HEK293 (cell line): ENCODE measurements at regions not wholly inside any gene's neighbourhood (a gene's known extent, or its start where the extent isn't known, plus 50 kb on each side); places are given as distances from the start of the nearest gene placed in this dataset.

ENCODE experiments used
- CTCF ChIA-PET: fragments of 350-600 bp; formaldehyde crosslinking; extraction: SDS; loops from one replicate; lab custom pipeline; 2021; ENCODE audit warnings: antibody characterized with exemption; lab: Yijun Ruan, JAX
- POLR2A ChIA-PET: fragments of 300-600 bp; formaldehyde crosslinking; extraction: SDS; loops from one replicate; lab custom pipeline; 2020; ENCODE audit warnings: antibody characterized with exemption, inconsistent platforms; lab: Yijun Ruan, JAX
- H3K27ac ChIP-seq: fragments of 200-500 bp; sonication (Bioruptor generic); 2 replicates; pipeline ENCODE4 v1.5.1; 2014; ENCODE audit warnings: low read depth, low read length, control low read depth, inconsistent platforms; ENCODE audit errors: extremely low read depth
- H3K36me3 ChIP-seq, 2 experiments: fragments of 200-500 bp in 1 of 2; sonication (Bioruptor generic) in 1 of 2; 1 replicate in 1 of 2; 2 replicates in 1 of 2; pipeline ENCODE4 v1.5.1; 2014 to 2017; ENCODE audit warnings: inconsistent platforms in 2 of 2, low read length in 2 of 2; ENCODE audit not compliant: control insufficient read depth in 2 of 2, insufficient read depth in 1 of 2
- H3K4me1 ChIP-seq: fragments of 200-500 bp; sonication (Bioruptor generic); 2 replicates; pipeline ENCODE4 v1.5.1; 2014; ENCODE audit warnings: mild to moderate bottlenecking, low read length, inconsistent platforms; ENCODE audit not compliant: control insufficient read depth, insufficient read depth
- H3K4me3 ChIP-seq: 2 replicates; pipeline ENCODE4 v1.5.1; 2011; ENCODE audit warnings: low read depth, mild to moderate bottlenecking, control low read depth, low read length, moderate library complexity
- H3K9me3 ChIP-seq: fragments of 200-500 bp; sonication (Bioruptor generic); 2 replicates; pipeline ENCODE4 v1.5.1; 2014; ENCODE audit warnings: low read depth, low read length, inconsistent platforms; ENCODE audit not compliant: control insufficient read depth, insufficient read depth
- IKZF3 ChIP-seq: fragments of 450-650 bp; IDR thresholded peaks from 2 replicates; pipeline ENCODE4 v1.5.0; 2018; ENCODE audit warnings: missing biosample characterization, mild to moderate bottlenecking, missing genetic modification characterization, moderate library complexity
- ZBTB17 ChIP-seq: fragments of 450-650 bp; formaldehyde crosslinking; IDR thresholded peaks from 2 replicates; pipeline ENCODE4 v1.5.1; 2016; ENCODE audit warnings: missing biosample characterization, missing genetic modification characterization
- ZEB2 ChIP-seq: fragments of 450-650 bp; formaldehyde crosslinking; IDR thresholded peaks from 2 replicates; pipeline ENCODE4 v1.5.1; 2016; ENCODE audit warnings: missing biosample characterization, missing genetic modification characterization
- ZNF114 ChIP-seq: fragments of 450-650 bp; formaldehyde crosslinking; IDR thresholded peaks from 2 replicates; pipeline ENCODE4 v1.5.0; 2017; ENCODE audit warnings: missing biosample characterization, missing genetic modification characterization
- ZNF132 ChIP-seq: fragments of 450-650 bp; formaldehyde crosslinking; IDR thresholded peaks from 2 replicates; pipeline ENCODE4 v1.5.1; 2017; ENCODE audit warnings: missing biosample characterization, missing genetic modification characterization, borderline replicate concordance
- ZNF174 ChIP-seq: fragments of 450-650 bp; formaldehyde crosslinking; IDR thresholded peaks from 2 replicates; pipeline ENCODE4 v1.5.0; 2017; ENCODE audit warnings: missing biosample characterization, mild to moderate bottlenecking, missing genetic modification characterization
- ZNF398 ChIP-seq: fragments of 450-650 bp; formaldehyde crosslinking; IDR thresholded peaks from 2 replicates; pipeline ENCODE4 v1.5.1; 2017; ENCODE audit warnings: missing biosample characterization, missing genetic modification characterization
- ZNF416 ChIP-seq: fragments of 450-650 bp; formaldehyde crosslinking; IDR thresholded peaks from 2 replicates; pipeline ENCODE4 v1.5.1; 2016; ENCODE audit warnings: missing biosample characterization, missing genetic modification characterization
- ZNF610 ChIP-seq: fragments of 450-650 bp; formaldehyde crosslinking; IDR thresholded peaks from 2 replicates; pipeline ENCODE4 v1.5.1; 2016; ENCODE audit warnings: missing biosample characterization, missing genetic modification characterization, borderline replicate concordance
- ZNF654 ChIP-seq: fragments of 450-650 bp; formaldehyde crosslinking; IDR thresholded peaks from 2 replicates; pipeline ENCODE4 v1.5.1; 2016; ENCODE audit warnings: low read depth, missing biosample characterization, missing genetic modification characterization
- ZNF692 ChIP-seq: fragments of 450-650 bp; formaldehyde crosslinking; IDR thresholded peaks from 2 replicates; pipeline ENCODE4 v1.5.1; 2016; ENCODE audit warnings: missing biosample characterization, missing genetic modification characterization
- ZNF792 ChIP-seq: fragments of 450-650 bp; formaldehyde crosslinking; IDR thresholded peaks from 2 replicates; pipeline ENCODE4 v1.5.1; 2016; ENCODE audit warnings: missing biosample characterization, missing genetic modification characterization
- ZSCAN4 ChIP-seq: fragments of 450-650 bp; formaldehyde crosslinking; IDR thresholded peaks from 2 replicates; pipeline ENCODE4 v1.5.1; 2017; ENCODE audit warnings: missing biosample characterization, missing genetic modification characterization
- TF ChIP-seq, protein P1 (sequence below): fragments of 450-650 bp; formaldehyde crosslinking; IDR thresholded peaks from 2 replicates; pipeline ENCODE4 v1.5.1; 2016; ENCODE audit warnings: missing biosample characterization, missing genetic modification characterization, low read depth

- Histone ChIP-seq H3K27ac (no peak overlapping the region), H3K9me3 (no peaks in the 10 kb centered on the region), H3K36me3 (no peaks in the 10 kb centered on the region), H3K4me3 (no peak overlapping the region), H3K4me1 (no peaks in the 10 kb centered on the region)
- POLR2A ChIA-PET: no interaction called here
- TF ChIP-seq ZNF654 (tag by site-specific recombination): peak; percentile 35
- no peak for TF ChIP-seq ZNF610
- TF ChIP-seq ZNF114: no peak
- TF ChIP-seq ZSCAN4 (tag by site-specific recombination): no peak
- no peak for TF ChIP-seq IKZF3 (tag by site-specific recombination)
- no peak for TF ChIP-seq ZNF132 (tag by site-specific recombination)
- CTCF ChIA-PET: interaction anchor here (0.6 to 2.5 kb wide), 9 partner anchors 10 to 665 kb away, joined by 3 to 20 read pairs (median 3); no protein-coding TSS in a partner anchor
These were observed 66.3 kb upstream of the BMP5 start for GRCh38 chr6:55941702-55942101.

- Histone ChIP-seq H3K36me3 (no peaks in the 10 kb centered on the region), H3K27ac (no peak overlapping the region), H3K4me1 (no peaks in the 10 kb centered on the region), H3K9me3 (no peaks in the 10 kb centered on the region), H3K4me3 (no peak overlapping the region)
- ChIA-PET CTCF (interaction anchor here (0.6 to 1.8 kb wide), 5 partner anchors 15 to 493 kb away, joined by 3 to 5 read pairs (median 4); no protein-coding TSS in a partner anchor), POLR2A (interaction anchor here (0.6 to 0.7 kb wide), 2 partner anchors 63 to 340 kb away, joined by 3 read pairs; no protein-coding TSS in a partner anchor)
- no peak for TF ChIP-seq ZNF398 (tag by site-specific recombination)
- TF ChIP-seq, protein P1, sequence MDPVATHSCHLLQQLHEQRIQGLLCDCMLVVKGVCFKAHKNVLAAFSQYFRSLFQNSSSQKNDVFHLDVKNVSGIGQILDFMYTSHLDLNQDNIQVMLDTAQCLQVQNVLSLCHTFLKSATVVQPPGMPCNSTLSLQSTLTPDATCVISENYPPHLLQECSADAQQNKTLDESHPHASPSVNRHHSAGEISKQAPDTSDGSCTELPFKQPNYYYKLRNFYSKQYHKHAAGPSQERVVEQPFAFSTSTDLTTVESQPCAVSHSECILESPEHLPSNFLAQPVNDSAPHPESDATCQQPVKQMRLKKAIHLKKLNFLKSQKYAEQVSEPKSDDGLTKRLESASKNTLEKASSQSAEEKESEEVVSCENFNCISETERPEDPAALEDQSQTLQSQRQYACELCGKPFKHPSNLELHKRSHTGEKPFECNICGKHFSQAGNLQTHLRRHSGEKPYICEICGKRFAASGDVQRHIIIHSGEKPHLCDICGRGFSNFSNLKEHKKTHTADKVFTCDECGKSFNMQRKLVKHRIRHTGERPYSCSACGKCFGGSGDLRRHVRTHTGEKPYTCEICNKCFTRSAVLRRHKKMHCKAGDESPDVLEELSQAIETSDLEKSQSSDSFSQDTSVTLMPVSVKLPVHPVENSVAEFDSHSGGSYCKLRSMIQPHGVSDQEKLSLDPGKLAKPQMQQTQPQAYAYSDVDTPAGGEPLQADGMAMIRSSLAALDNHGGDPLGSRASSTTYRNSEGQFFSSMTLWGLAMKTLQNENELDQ (tag by site-specific recombination): no peak
These were observed 62.7 kb upstream of the BMP5 start for GRCh38 chr6:55937951-55938690.

GRCh38 chr6:55937261-55937947, 62.0 kb upstream of the BMP5 start:
- ChIA-PET CTCF (interaction anchor here (0.6 to 1.8 kb wide), 6 partner anchors 16 to 492 kb away, joined by 3 to 5 read pairs (median 4); no protein-coding TSS in a partner anchor), POLR2A (no interaction called here)
- Histone ChIP-seq H3K4me3 (no peak overlapping the region), H3K27ac (no peak overlapping the region), H3K4me1 (no peaks in the 10 kb centered on the region), H3K9me3 (no peaks in the 10 kb centered on the region), H3K36me3 (no peaks in the 10 kb centered on the region)
- TF ChIP-seq ZEB2 (tag by site-specific recombination): no peak
- TF ChIP-seq ZNF416 (tag by site-specific recombination): no peak
- no peak for TF ChIP-seq ZNF174 (tag by site-specific recombination)
- TF ChIP-seq ZNF792 (tag by site-specific recombination): no peak
- no peak for TF ChIP-seq ZNF692 (tag by site-specific recombination)
- TF ChIP-seq ZBTB17 (tag by site-specific recombination): no peak
